GM12891 (cell line): ENCODE measurements at regions not wholly inside any gene's neighbourhood (a gene's known extent, or its start where the extent isn't known, plus 50 kb on each side); places are given as distances from the start of the nearest gene placed in this dataset.

Experiments
- PAX5 ChIP-seq: IDR thresholded peaks from 2 replicates; pipeline ENCODE4 v1.6.1; 2011; ENCODE audit warnings: low read length, moderate library complexity, mild to moderate bottlenecking; ENCODE audit not compliant: insufficient read depth, severe bottlenecking
- POLR2A ChIP-seq: IDR thresholded peaks from 2 replicates; pipeline ENCODE4 v1.6.1; 2011; ENCODE audit warnings: low read depth, low read length, control low read depth
- POLR2AphosphoS5 ChIP-seq: IDR thresholded peaks from 2 replicates; pipeline ENCODE4 v1.6.1; 2011; ENCODE audit warnings: low read depth, low read length, control low read depth
- POU2F2 ChIP-seq: IDR thresholded peaks from 2 replicates; pipeline ENCODE4 v1.6.1; 2011; ENCODE audit warnings: low read depth, mild to moderate bottlenecking, control low read depth, low read length, moderate library complexity
- SPI1 ChIP-seq: IDR thresholded peaks from 2 replicates; pipeline ENCODE4 v1.6.1; 2011; ENCODE audit warnings: low read depth, low read length, control low read depth
- TAF1 ChIP-seq: IDR thresholded peaks from 2 replicates; pipeline ENCODE4 v1.6.1; 2011; ENCODE audit warnings: low read depth, low read length, control low read depth

GRCh38 chr2:228630786-228631185 is 449.3 kb upstream of the SPHKAP start:
- TF ChIP-seq POLR2AphosphoS5 (no peak), TAF1 (no peak), SPI1 (no peak), POLR2A (no peak), POU2F2 (no peak), PAX5 (no peak)
